H1 (cell line): ENCODE measurements at regions not wholly inside any gene's neighbourhood (a gene's known extent, or its start where the extent isn't known, plus 50 kb on each side); places are given as distances from the start of the nearest gene placed in this dataset.

ENCODE experiments used
- CTCF ChIA-PET: fragments of 300-600 bp; sonication (Branson Sonifier 250); formaldehyde crosslinking; loops from one replicate; lab custom pipeline; 2021; ENCODE audit not compliant: partially characterized antibody; lab: Charles Lee
- POLR2A ChIA-PET: fragments of 300-600 bp; sonication (Branson Sonifier 250); formaldehyde crosslinking; loops from one replicate; lab custom pipeline; 2021; ENCODE audit warnings: inconsistent platforms; ENCODE audit not compliant: partially characterized antibody; lab: Charles Lee
- DNase-seq, 2 experiments: peaks; one replicate each; pipeline versions ENCODE4 v3.0.0 to v3.0.0-alpha.2; 2010 to 2022; ENCODE audit warnings: low spot score in 2 of 2, low read depth in 1 of 2, mixed read lengths in 1 of 2
- FAIRE-seq: peaks from 2 replicates; lab custom pipeline; 2011; peaks lifted over from hg19 to GRCh38; lab: Jason Lieb, UNC
- H2AFZ ChIP-seq: 2 replicates; pipeline ENCODE4 v1.8.1; 2012; ENCODE audit warnings: low read length, inconsistent platforms
- H2AK5ac ChIP-seq: 2 replicates; pipeline ENCODE4 v1.6.1; 2013; ENCODE audit warnings: low read depth, low read length
- H2BK120ac ChIP-seq: replicated peaks from 2 replicates; pipeline ENCODE3; 2013; ENCODE audit warnings: low read depth, low read length, inconsistent platforms
- H2BK12ac ChIP-seq: 2 replicates; pipeline ENCODE4 v1.6.1; 2013; ENCODE audit warnings: low read depth, low read length
- H2BK15ac ChIP-seq: 2 replicates; pipeline ENCODE4 v1.6.1; 2013; ENCODE audit warnings: low read length
- H2BK20ac ChIP-seq: 2 replicates; pipeline ENCODE4 v1.6.1; 2013; ENCODE audit warnings: low read length
- H2BK5ac ChIP-seq: 2 replicates; pipeline ENCODE4 v1.6.1; 2013; ENCODE audit warnings: low read depth, low read length
- H3K14ac ChIP-seq: 2 replicates; pipeline ENCODE4 v1.6.1; 2013; ENCODE audit warnings: inconsistent platforms; ENCODE audit not compliant: insufficient read length
- H3K18ac ChIP-seq: 2 replicates; pipeline ENCODE4 v1.6.1; 2013; ENCODE audit warnings: low read length; ENCODE audit errors: extremely low read depth
- H3K23ac ChIP-seq: 2 replicates; pipeline ENCODE4 v1.6.1; 2013; ENCODE audit warnings: inconsistent platforms; ENCODE audit not compliant: insufficient read length
- H3K23me2 ChIP-seq: 2 replicates; pipeline ENCODE4 v1.6.1; 2013; ENCODE audit warnings: low read depth, low read length
- H3K27ac ChIP-seq: 2 replicates; pipeline ENCODE4 v1.6.1; 2011; ENCODE audit warnings: low read depth, low read length, inconsistent platforms
- H3K27me3 ChIP-seq, 4 experiments: replicated peaks in 1 of 4; 1 replicate in 1 of 4; 2 replicates in 3 of 4; pipeline versions ENCODE4 v1.6.1 to v1.8.1; 2011 to 2013; ENCODE audit warnings: low read length in 3 of 4, mild to moderate bottlenecking in 3 of 4, inconsistent platforms in 2 of 4, mixed read lengths in 2 of 4, moderate library complexity in 1 of 4; ENCODE audit not compliant: control insufficient read depth in 3 of 4, insufficient read depth in 3 of 4; ENCODE audit errors: extremely low read depth in 1 of 4
- H3K36me3 ChIP-seq, 4 experiments: 2 replicates each; pipeline versions ENCODE4 v1.6.1 to v1.8.1; 2011 to 2013; ENCODE audit warnings: mild to moderate bottlenecking in 4 of 4, low read length in 3 of 4, moderate library complexity in 2 of 4, control low read depth in 1 of 4, inconsistent platforms in 1 of 4; ENCODE audit not compliant: insufficient read depth in 4 of 4, control insufficient read depth in 2 of 4
- H3K4ac ChIP-seq: replicated peaks from 2 replicates; pipeline ENCODE3; 2013; ENCODE audit warnings: low read length, low read depth, mixed read lengths, inconsistent platforms; ENCODE audit not compliant: insufficient read length
- H3K4me1 ChIP-seq, 4 experiments: replicated peaks in 1 of 4; 1 replicate in 1 of 4; 2 replicates in 3 of 4; pipeline versions ENCODE4 v1.6.1 to v1.8.1; 2011 to 2013; ENCODE audit warnings: low read length in 3 of 4, inconsistent platforms in 2 of 4, mixed read lengths in 1 of 4; ENCODE audit not compliant: insufficient read depth in 4 of 4, control insufficient read depth in 3 of 4
- H3K4me2 ChIP-seq, 2 experiments: 2 replicates each; pipeline versions ENCODE4 v1.6.1 to v1.8.1; 2011 to 2013; ENCODE audit warnings: low read depth in 2 of 2, low read length in 2 of 2, control low read depth in 1 of 2, inconsistent platforms in 1 of 2, mild to moderate bottlenecking in 1 of 2; ENCODE audit not compliant: insufficient read depth in 1 of 2
- H3K4me3 ChIP-seq, 4 experiments: fragments of 200-600, 300-600 bp in 1 of 4; sonication (generic), shearing (Covaris generic), sonication (Bioruptor Twin) in 1 of 4; 2 replicates each; pipeline versions ENCODE4 v1.5.1 to v1.8.1; 2011 to 2016; ENCODE audit warnings: low read length in 4 of 4, low read depth in 3 of 4, control low read depth in 2 of 4, inconsistent platforms in 2 of 4, mild to moderate bottlenecking in 2 of 4, mixed read lengths in 1 of 4, moderate library complexity in 1 of 4; ENCODE audit not compliant: insufficient read depth in 2 of 4; ENCODE audit errors: extremely low read depth in 1 of 4
- H3K56ac ChIP-seq: replicated peaks from 2 replicates; pipeline ENCODE3; 2013; ENCODE audit warnings: low read depth, mild to moderate bottlenecking, mixed read lengths, low read length, inconsistent platforms; ENCODE audit not compliant: insufficient read length
- H3K79me1 ChIP-seq: 2 replicates; pipeline ENCODE4 v1.6.1; 2013; ENCODE audit warnings: low read depth, low read length, control low read depth
- H3K79me2 ChIP-seq, 2 experiments: 2 replicates each; pipeline versions ENCODE4 v1.6.1 to v1.8.1; 2012 to 2013; ENCODE audit warnings: low read length in 2 of 2, mild to moderate bottlenecking in 2 of 2, inconsistent platforms in 1 of 2; ENCODE audit not compliant: insufficient read depth in 2 of 2, control insufficient read depth in 1 of 2
- H3K9ac ChIP-seq, 4 experiments: replicated peaks in 1 of 4; 1 replicate in 1 of 4; 2 replicates in 3 of 4; pipeline versions ENCODE4 v1.6.1 to v1.8.1; 2011 to 2013; ENCODE audit warnings: low read depth in 3 of 4, low read length in 3 of 4, control low read depth in 2 of 4, mild to moderate bottlenecking in 2 of 4, moderate library complexity in 2 of 4, inconsistent platforms in 1 of 4; ENCODE audit errors: extremely low read depth in 1 of 4
- H3K9me3 ChIP-seq, 2 experiments: 2 replicates each; pipeline versions ENCODE4 v1.6.1 to v1.8.1; 2012 to 2013; ENCODE audit warnings: mild to moderate bottlenecking in 2 of 2, moderate library complexity in 2 of 2, control low read depth in 1 of 2, inconsistent platforms in 1 of 2, low read depth in 1 of 2, low read length in 1 of 2, mixed read lengths in 1 of 2; ENCODE audit not compliant: insufficient read depth in 2 of 2
- H4K20me1 ChIP-seq, 2 experiments: replicated peaks in 1 of 2; 2 replicates each; pipeline versions ENCODE3 to v1.8.1; 2011 to 2013; ENCODE audit warnings: inconsistent platforms in 2 of 2, low read length in 2 of 2, mild to moderate bottlenecking in 1 of 2; ENCODE audit not compliant: insufficient read depth in 2 of 2, control insufficient read depth in 1 of 2
- H4K5ac ChIP-seq: 2 replicates; pipeline ENCODE4 v1.6.1; 2013; ENCODE audit warnings: low read length, low read depth, mixed read lengths, inconsistent platforms; ENCODE audit not compliant: insufficient read length
- H4K8ac ChIP-seq: 2 replicates; pipeline ENCODE4 v1.8.0; 2013; ENCODE audit warnings: mild to moderate bottlenecking, moderate library complexity, low read length, inconsistent platforms; ENCODE audit not compliant: insufficient read depth; ENCODE audit errors: extremely low read depth
- H4K91ac ChIP-seq: replicated peaks from 2 replicates; pipeline ENCODE3; 2013; ENCODE audit warnings: low read length, mixed read lengths, inconsistent platforms; ENCODE audit not compliant: insufficient read length
- CHD1 ChIP-seq: IDR thresholded peaks from 2 replicates; pipeline ENCODE4 v1.6.1; 2012; ENCODE audit warnings: low read depth, low read length, improper control_type of control experiment
- JUND ChIP-seq: IDR thresholded peaks from 2 replicates; pipeline ENCODE4 v1.6.1; 2011; ENCODE audit warnings: mild to moderate bottlenecking, improper control_type of control experiment, low read length
- POLR2A ChIP-seq, 2 experiments: IDR thresholded peaks; 1 replicate in 1 of 2; 2 replicates in 1 of 2; pipeline ENCODE4 v1.6.1; 2011; ENCODE audit warnings: low read depth in 2 of 2, low read length in 2 of 2, mild to moderate bottlenecking in 2 of 2; ENCODE audit errors: control extremely low read depth in 1 of 2
- RAD21 ChIP-seq, 2 experiments: IDR thresholded peaks in 1 of 2; conservative IDR thresholded peaks in 1 of 2; 2 replicates each; pipeline ENCODE4 v1.6.1; 2011; ENCODE audit warnings: low read depth in 2 of 2, low read length in 2 of 2, improper control_type of control experiment in 1 of 2, inconsistent platforms in 1 of 2, mild to moderate bottlenecking in 1 of 2, moderate library complexity in 1 of 2
- SP2 ChIP-seq: IDR thresholded peaks from 2 replicates; pipeline ENCODE4 v1.6.1; 2012; ENCODE audit warnings: mild to moderate bottlenecking, low read length, inconsistent platforms
- ZNF274 ChIP-seq: IDR thresholded peaks from 2 replicates; pipeline ENCODE4 v1.7.0; 2012; ENCODE audit warnings: low read length, borderline replicate concordance; ENCODE audit errors: extremely low read depth
- WGBS, 2 experiments: shearing (Covaris generic) in 1 of 2; methylation state at CpG; one replicate each; pipeline versions ENCODE4 v1.1.6 to v1.1.7; 2013 to 2015; ENCODE audit warnings: low lambda C conversion rate in 2 of 2, mixed read lengths in 2 of 2, inconsistent platforms in 1 of 2, low coverage in 1 of 2, missing lambda C conversion rate in 1 of 2; ENCODE audit not compliant: insufficient replicate concordance in 2 of 2, insufficient coverage in 1 of 2, insufficient read length in 1 of 2; ENCODE audit errors: extremely low coverage in 1 of 2, missing lambda C conversion rate in 1 of 2; 5-methylcytosine and 5-hydroxymethylcytosine counted together

DNA sequence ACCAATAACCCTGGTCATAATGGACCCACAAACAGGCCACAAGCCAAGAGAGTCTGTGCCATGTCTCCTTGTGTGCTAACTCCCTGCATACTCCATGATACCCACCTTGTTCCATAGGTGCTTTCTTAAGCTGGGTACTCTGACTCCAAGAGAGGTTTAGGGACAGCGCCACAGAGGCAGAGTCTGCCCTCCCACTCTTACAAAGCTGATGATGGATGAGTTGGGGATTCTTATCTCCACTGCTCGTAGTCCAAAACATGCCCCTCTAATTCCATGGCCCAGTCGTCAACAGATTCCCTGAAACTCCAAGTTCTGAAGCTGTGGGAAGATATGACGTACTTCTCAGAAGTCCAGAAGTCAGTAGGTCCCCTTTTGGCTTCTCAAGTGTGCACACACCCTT is 184.4 kb upstream of the CCL2 start:
- Histone ChIP-seq H3K9me3 (no peaks in the 10 kb centered on the region; a peak in 1 of 4 replicates), H3K14ac (no peak overlapping the region), H3K27me3 (no peaks in the 10 kb centered on the region), H3K56ac (no peak overlapping the region), H3K4ac (no peak overlapping the region), H3K9ac (no peak overlapping the region), H3K4me3 (no peak overlapping the region), H2BK15ac (no peak overlapping the region), H2BK5ac (no peak overlapping the region), H2AFZ (no peak overlapping the region), H3K36me3 (no peaks in the 10 kb centered on the region), H4K5ac (no peak overlapping the region), H2AK5ac (no peak overlapping the region), H2BK20ac (no peak overlapping the region), H2BK120ac (no peak overlapping the region), H3K18ac (no peak overlapping the region), H2BK12ac (no peak overlapping the region), H3K79me1 (no peaks in the 10 kb centered on the region), H3K23ac (no peak overlapping the region), H4K8ac (no peak overlapping the region), H3K23me2 (no peaks in the 10 kb centered on the region), H3K79me2 (no peaks in the 10 kb centered on the region), H3K27ac (no peak overlapping the region), H4K20me1 (peaks cover 0 to 3% of the 10 kb centered on the region in 2 experiments), H3K4me1 (peaks cover 0 to 4% (median 1%) of the 10 kb centered on the region in 4 experiments; a peak in 1 of 7 replicates), H4K91ac (no peak overlapping the region), H3K4me2 (no peak overlapping the region)
- WGBS, 2 experiments, result 90% methylated on average over 4 of the region's 4 CpGs; no CpG with 5 or more reads in 1 of the 2 experiments
- no peak for DNase-seq
- ChIA-PET CTCF (interaction anchor here (1.9 to 2.5 kb wide), 2 partner anchors 10 to 76 kb away, joined by 9 to 14 read pairs; no protein-coding TSS in a partner anchor), POLR2A (no interaction called here)
- no peak for FAIRE-seq
- TF ChIP-seq CHD1 (no peak), ZNF274 (no peak), SP2 (no peak), POLR2A (IDR thresholded peaks at IDR 0.05; ENCODE audit: control extremely low read depth in 1 of 2, low read depth in 2 of 2, low read length in 2 of 2) (no peak), RAD21 (IDR thresholded peaks at IDR 0.05 in 1 of 2, conservative IDR thresholded peaks at IDR 0.05 in 1 of 2; ENCODE audit: low read depth in 2 of 2, low read length in 2 of 2) (no peak), JUND (no peak)
